GM18907 (cell line): ENCODE measurements at regions not wholly inside any gene's neighbourhood (a gene's known extent, or its start where the extent isn't known, plus 50 kb on each side); places are given as distances from the start of the nearest gene placed in this dataset.
"Not testable (repeated sequence)": the region's sequence is repeated elsewhere in the genome, so short reads cannot be mapped to it uniquely, and the experiment has no call there.

ENCODE experiments used
- ATAC-seq: cut with Tn5 transposase; IDR thresholded peaks from one replicate; pipeline ENCODE4 v1.9.1; 2021; ENCODE audit warnings: mild to moderate bottlenecking, moderate library complexity; ENCODE audit not compliant: unreplicated experiment

DNA sequence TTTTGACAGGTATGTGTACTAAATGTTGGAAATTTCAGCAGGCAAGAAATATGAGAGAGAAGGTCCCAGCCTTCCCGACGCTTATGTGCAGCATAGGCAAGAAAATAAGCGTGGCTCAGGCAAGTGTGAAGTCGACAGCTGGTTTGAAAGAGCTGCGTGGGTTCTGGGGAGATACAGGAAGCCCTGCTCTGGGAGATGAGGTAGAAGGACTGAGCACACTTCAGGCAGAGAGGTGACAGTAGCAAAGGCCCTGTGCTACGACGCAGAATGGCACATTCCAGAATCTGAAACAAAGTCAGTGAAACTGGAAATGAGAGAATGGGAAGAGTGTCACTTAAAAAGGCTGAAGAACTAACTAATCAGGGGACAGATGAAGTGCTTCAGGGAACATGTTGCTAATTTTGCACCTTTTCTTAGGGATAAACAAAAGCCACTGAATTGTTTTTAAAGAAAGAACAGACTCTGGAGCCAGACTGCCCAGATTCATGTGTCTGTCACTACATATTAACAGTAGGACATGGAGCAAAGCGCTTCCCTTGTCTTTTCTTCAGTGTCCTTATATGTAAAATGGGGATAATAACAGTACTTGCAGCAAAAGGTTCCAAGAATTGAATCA, 160.1 kb downstream of the SPRY2 start:
- ATAC-seq, result no peak

GRCh38 chr13:80177327-80177726, 163.6 kb downstream of the SPRY2 start:
- no peak for ATAC-seq

DNA sequence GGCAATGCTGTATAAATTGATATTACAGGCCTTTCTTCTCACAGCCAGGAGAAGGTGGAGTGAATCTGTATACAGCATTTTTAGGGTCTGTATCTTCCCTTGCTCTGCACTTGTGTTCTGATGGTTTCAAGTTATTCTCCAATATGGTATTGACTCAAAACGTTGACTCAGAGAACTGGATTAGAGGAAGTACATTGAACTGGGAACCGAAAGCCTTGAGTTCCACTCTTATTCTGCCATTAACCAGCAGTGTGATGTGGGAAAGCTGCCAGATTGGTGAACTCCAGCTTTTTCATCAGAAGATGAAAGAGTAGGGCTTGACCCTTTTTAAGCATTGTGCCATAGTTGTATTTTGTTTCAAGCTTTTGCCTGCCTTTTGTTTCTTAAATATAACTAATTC, 167.7 kb downstream of the SPRY2 start:
- ATAC-seq, result no peak

DNA sequence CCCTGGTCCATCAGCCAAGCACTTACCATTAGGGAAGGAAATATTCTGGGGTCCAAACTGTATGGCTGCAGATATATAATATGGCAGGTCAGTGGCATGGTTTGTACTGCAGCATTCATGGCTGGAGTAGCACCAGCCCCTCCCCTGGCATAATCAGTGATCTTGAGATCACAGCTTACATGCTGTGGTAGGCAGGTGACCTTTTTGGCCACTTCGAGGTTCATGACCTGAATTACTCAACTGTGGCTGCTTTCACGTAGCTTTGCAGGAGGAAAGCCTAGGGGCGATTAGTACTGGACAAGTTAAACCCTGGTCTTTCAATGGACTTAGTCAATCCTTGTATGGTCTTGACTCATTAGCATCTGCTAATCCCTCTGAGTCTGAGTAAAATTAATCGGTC, 169.8 kb downstream of the SPRY2 start:
- ATAC-seq, result no peak

- no peak for ATAC-seq
These were observed 172.7 kb downstream of the SPRY2 start for GRCh38 chr13:80168089-80168850.

DNA sequence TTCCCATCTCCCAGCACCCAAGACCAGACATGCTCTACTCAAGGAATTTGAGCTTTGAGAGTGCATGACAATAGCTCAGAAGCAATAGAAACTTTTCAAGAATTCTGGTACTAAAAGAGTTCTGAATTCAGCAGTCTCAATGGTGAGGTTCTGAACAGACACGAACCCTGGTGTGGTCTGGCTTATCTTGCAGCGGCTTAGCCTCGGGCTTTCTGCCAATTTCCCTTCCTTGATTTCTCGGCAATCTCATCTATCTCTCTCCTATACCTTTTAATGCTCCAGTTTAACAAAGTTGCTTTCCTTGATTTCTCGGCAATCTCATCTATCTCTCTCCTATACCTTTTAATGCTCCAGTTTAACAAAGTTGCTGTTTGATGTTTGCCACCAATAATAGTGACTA, 174.6 kb downstream of the SPRY2 start:
- ATAC-seq, result no peak

DNA sequence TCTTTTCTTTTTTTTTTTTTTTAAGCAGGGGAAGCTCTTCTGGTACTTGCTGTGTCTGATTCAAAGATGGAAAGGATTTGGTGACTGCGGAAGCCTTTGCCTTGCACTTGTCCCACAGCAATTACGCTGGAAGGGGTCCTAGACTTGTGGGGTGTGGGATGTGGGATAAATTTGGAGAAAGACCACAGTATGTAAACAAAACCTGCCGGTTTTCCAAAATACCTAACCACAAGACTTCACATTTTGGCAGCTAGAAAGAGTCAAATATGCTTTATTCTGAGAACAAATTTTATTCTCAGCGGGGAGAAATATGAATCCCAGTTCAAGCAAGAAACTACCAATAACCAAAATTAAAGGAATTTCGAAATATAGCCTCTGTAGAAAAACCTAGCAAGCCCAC, 176.5 kb downstream of the SPRY2 start:
- ATAC-seq, result no peak

DNA sequence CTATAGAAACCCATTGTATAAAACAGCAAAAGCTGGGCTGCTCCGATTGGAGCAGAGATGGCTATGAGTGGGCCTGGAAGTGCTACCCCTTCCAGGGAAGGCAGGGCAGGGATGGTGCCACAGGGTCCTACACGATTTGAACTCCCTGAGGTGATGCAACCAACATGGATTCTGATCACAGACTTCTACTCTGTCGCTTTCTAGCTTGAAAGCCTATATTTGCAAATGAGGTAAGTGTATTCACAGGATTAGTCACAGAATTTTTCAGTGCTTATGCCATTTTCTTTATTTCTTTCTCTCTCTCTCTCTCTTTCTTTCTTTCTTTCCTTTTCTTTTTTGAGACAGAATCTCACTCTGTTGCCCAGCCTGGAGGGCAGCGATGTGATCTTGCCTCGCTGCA, 179.0 kb downstream of the SPRY2 start:
- no peak for ATAC-seq

GRCh38 chr13:80161219-80161618, 179.7 kb downstream of the SPRY2 start:
- no peak for ATAC-seq

DNA sequence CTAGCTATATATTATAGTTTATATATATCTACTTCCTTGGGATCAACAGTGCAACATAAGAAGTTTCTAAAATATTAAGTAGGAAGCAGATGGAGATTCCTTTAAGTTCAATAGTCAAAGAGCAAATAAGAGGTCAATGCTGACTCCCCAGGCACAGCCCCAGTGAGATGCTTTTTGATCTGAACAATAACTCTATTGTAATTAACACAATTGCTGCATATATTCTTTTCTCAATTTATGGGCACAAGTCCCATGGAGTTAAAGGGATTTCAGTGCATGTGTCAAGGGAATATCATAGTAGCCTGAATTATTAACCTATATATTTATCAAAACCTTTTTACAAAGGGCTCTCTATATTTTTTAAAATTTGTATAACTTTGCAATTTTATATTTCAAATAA, 180.8 kb downstream of the SPRY2 start:
- no peak for ATAC-seq

DNA sequence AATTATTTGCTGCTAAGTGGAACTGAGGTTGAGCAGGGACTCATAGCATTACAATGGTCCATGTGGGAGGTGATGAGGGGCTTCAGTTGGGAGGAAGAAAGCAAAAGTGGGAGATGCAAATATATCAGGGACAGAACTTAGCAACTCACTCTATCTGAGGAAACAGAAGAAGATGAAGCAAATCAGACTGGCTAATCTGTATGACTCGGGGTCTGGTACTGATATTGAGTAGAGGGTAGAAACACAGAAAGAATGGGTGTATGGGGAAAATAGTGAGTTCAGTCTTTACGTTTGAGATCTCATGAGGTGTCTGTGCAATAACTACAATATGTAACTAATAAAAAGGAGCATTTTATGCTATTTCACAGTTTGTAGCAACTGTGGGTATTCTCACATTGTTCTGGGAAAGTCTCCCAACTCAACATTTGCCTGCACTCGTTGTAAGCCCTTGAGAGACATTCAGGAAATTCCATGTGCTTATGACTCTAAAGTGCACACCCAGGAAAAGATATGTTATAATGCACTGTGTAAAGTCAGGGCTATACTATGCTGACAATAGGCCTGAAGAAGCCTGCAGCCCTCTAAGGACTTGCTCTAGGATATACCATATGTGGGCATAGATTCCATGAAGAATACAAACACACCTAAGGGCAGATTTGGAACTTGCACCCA, 183.5 kb downstream of the SPRY2 start:
- no peak for ATAC-seq

DNA sequence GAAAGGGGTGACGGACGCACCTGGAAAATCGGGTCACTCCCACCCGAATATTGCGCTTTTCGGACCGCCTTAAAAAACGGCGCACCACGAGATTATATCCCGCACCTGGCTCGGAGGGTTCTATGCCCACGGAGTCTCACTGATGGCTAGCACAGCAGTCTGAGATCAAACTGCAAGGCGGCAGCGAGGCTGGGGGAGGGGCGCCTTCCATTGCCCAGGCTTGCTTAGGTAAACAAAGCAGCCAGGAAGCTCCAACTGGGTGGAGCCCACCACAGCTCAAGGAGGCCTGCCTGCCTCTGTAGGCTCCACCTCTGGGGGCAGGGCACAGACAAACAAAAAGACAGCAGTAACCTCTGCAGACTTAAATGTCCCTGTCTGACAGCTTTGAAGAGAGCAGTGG, 188.8 kb downstream of the SPRY2 start:
- not testable (repeated sequence) for ATAC-seq

GRCh38 chr13:80151016-80151415, 189.9 kb downstream of the SPRY2 start:
- no peak for ATAC-seq

- ATAC-seq, result no peak
These were observed 191.2 kb downstream of the SPRY2 start for GRCh38 chr13:80149736-80150135.

DNA sequence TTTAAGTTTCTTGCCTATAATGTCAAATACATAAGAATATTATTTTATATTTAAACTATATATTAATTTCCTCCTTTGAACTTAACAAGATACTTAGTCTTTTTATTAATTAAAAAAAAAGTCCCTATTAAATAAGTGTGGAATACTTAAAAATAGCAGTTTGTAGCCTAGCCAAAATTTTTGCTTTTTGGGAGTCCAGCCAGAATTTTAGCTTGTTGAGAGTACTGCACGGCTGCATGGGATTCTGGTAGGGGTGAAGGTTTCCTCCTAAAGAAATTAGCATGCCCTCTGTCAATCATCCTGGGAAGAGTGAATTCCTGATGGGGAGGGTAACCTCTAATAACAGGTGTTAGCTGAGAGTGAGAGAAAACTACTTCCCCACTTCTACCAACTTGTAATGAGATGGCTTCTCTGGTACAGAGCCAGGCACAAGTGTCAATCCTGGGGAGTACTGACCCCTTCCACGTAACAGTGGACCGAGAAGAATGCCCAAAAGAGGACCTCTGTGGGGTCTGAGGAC, 195.7 kb downstream of the SPRY2 start:
- ATAC-seq, result no peak

DNA sequence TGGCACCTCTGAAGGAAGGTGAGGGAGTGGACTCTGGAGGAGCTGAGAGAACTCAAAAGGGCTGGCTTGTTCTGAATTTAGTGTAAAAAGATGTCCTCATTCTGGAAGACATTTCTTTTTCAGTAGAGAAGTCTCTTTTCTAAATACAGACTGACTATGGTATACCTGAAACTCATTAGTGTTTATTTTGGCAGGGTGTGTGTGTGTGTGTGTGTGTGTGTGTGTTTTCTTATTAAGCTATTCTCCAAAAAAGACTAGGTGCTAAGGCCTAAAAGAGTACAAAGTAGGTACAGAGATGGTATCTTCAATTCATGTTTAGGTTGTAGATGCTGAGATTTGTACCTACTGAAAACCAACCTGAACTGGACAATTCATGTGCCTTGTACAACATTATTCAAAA, 196.4 kb downstream of the SPRY2 start:
- no peak for ATAC-seq

- ATAC-seq, result no peak
These were observed 199.6 kb downstream of the SPRY2 start for GRCh38 chr13:80141123-80141849.

- ATAC-seq, result no peak
These were observed 200.2 kb downstream of the SPRY2 start for GRCh38 chr13:80140685-80141084.

DNA sequence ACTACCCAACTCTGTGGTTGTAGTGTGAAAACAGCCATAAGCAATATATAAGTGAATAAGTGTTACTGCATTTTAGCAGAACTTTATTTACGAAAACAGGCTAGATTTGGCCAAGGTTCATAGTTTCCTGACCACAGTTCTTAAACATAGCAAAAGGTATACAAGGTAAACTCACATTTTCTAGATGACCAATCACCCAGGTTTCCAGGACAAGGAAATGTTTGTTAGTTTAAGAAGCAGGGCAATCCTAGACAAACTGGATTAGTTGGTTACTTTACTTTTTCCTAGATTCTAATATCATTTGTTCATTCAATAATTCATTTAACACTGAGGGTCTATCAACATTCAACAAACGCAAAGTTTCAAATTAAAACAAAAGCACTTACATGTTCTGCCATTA, 201.7 kb downstream of the SPRY2 start:
- no peak for ATAC-seq

GRCh38 chr13:80137994-80138393, 202.9 kb downstream of the SPRY2 start:
- no peak for ATAC-seq

DNA sequence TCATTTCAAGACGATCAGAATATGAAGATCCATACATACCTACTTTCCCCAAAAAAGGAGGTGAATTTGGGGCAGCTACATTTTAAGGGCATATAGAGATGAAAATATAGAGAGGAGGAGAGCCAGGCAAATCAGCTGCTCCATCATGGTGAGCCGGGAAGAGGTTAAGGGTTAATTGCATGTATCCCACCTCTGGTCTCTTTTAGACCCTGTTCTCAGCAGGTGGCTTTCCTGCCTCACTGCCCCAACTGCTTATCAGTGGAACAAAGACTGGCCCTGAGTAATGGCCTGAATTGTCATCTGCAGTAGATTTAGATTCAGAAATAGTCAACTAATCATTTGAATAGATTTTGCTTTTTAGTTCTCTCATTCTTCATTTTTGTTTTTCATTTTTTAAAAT, 206.6 kb downstream of the SPRY2 start:
- ATAC-seq, result no peak
